ENCODE measurements at regions not wholly inside any gene's neighbourhood (a gene's known extent, or its start where the extent isn't known, plus 50 kb on each side); places are given as distances from the start of the nearest gene placed in this dataset.

GRCh38 chr18:61946449-61946848 lies 53.6 kb upstream of the RNF152 start:
- Histone ChIP-seq H3K27me3 (ENCODE audit: control insufficient read depth, insufficient read depth, low read length) (no peaks in the 10 kb centered on the region; the same call in 1 of the 2 replicates), H3K9me3 (ENCODE audit: control insufficient read depth, insufficient read depth, low read depth, low read length) (no peaks in the 10 kb centered on the region), H3K36me3 (ENCODE audit: control insufficient read depth, insufficient read depth, low read length) (no peaks in the 10 kb centered on the region), H3K4me1 (ENCODE audit: control insufficient read depth, insufficient read depth, low read length) (no peaks in the 10 kb centered on the region), H3K27ac (ENCODE audit: low read length) (no peak overlapping the region), H3K4me3 (ENCODE audit: low read depth in 2 of 2, low read length in 2 of 2) (no peak overlapping the region)
- BruUV-seq (replicated peaks) = no TSS peak
- TF ChIP-seq SIN3A (IDR thresholded peaks at IDR 0.05; ENCODE audit: borderline replicate concordance, insufficient read depth, low read depth, low read length) (no peak), TCF7L2 (IDR thresholded peaks at IDR 0.05; ENCODE audit: low read depth, low read length) (no peak), POLR2AphosphoS5 (IDR thresholded peaks at IDR 0.05; ENCODE audit: low read depth, low read length) (no peak)
- TF ChIP-seq, protein P1, sequence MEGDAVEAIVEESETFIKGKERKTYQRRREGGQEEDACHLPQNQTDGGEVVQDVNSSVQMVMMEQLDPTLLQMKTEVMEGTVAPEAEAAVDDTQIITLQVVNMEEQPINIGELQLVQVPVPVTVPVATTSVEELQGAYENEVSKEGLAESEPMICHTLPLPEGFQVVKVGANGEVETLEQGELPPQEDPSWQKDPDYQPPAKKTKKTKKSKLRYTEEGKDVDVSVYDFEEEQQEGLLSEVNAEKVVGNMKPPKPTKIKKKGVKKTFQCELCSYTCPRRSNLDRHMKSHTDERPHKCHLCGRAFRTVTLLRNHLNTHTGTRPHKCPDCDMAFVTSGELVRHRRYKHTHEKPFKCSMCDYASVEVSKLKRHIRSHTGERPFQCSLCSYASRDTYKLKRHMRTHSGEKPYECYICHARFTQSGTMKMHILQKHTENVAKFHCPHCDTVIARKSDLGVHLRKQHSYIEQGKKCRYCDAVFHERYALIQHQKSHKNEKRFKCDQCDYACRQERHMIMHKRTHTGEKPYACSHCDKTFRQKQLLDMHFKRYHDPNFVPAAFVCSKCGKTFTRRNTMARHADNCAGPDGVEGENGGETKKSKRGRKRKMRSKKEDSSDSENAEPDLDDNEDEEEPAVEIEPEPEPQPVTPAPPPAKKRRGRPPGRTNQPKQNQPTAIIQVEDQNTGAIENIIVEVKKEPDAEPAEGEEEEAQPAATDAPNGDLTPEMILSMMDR (IDR thresholded peaks at IDR 0.05) = no peak
- TF ChIP-seq, protein P2, sequence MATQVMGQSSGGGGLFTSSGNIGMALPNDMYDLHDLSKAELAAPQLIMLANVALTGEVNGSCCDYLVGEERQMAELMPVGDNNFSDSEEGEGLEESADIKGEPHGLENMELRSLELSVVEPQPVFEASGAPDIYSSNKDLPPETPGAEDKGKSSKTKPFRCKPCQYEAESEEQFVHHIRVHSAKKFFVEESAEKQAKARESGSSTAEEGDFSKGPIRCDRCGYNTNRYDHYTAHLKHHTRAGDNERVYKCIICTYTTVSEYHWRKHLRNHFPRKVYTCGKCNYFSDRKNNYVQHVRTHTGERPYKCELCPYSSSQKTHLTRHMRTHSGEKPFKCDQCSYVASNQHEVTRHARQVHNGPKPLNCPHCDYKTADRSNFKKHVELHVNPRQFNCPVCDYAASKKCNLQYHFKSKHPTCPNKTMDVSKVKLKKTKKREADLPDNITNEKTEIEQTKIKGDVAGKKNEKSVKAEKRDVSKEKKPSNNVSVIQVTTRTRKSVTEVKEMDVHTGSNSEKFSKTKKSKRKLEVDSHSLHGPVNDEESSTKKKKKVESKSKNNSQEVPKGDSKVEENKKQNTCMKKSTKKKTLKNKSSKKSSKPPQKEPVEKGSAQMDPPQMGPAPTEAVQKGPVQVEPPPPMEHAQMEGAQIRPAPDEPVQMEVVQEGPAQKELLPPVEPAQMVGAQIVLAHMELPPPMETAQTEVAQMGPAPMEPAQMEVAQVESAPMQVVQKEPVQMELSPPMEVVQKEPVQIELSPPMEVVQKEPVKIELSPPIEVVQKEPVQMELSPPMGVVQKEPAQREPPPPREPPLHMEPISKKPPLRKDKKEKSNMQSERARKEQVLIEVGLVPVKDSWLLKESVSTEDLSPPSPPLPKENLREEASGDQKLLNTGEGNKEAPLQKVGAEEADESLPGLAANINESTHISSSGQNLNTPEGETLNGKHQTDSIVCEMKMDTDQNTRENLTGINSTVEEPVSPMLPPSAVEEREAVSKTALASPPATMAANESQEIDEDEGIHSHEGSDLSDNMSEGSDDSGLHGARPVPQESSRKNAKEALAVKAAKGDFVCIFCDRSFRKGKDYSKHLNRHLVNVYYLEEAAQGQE (IDR thresholded peaks at IDR 0.05; ENCODE audit: insufficient read depth in 1 of 2, low read depth in 2 of 2, low read length in 1 of 2) = no peak
- ATAC-seq (no peak), DNase-seq (ENCODE audit: low read depth, low spot score) (no peak)
- in situ Hi-C loops (cut with HindIII; ENCODE audit: low pct_unique_long_range_greater_than_20kb, low sequenced_read_pairs) (no loop called here), intact Hi-C loops (cut with micrococcal nuclease; ENCODE audit: unreplicated experiment) (no loop called here)
- POLR2A ChIA-PET = no interaction called here
- CTCF ChIA-PET = no interaction called here

- intact Hi-C loops (cut with micrococcal nuclease; ENCODE audit: unreplicated experiment) = no loop called here
- Histone ChIP-seq H3K27me3 (ENCODE audit: control insufficient read depth, insufficient read depth, low read length) (no peaks in the 10 kb centered on the region; the same call in 1 of the 2 replicates), H3K4me1 (ENCODE audit: control insufficient read depth, insufficient read depth, low read length) (no peaks in the 10 kb centered on the region), H3K36me3 (ENCODE audit: control insufficient read depth, insufficient read depth, low read length) (no peaks in the 10 kb centered on the region), H3K9me3 (ENCODE audit: control insufficient read depth, insufficient read depth, low read depth, low read length) (no peaks in the 10 kb centered on the region), H3K4me3 (ENCODE audit: low read depth in 2 of 2, low read length in 2 of 2) (no peak overlapping the region), H3K27ac (ENCODE audit: low read length) (no peak overlapping the region)
- TF ChIP-seq, protein P2 (IDR thresholded peaks at IDR 0.05; ENCODE audit: insufficient read depth in 1 of 2, low read depth in 2 of 2, low read length in 1 of 2) = no peak
- TF ChIP-seq, protein P1 (IDR thresholded peaks at IDR 0.05) = no peak
- no peak for TF ChIP-seq POLR2AphosphoS5 (IDR thresholded peaks at IDR 0.05; ENCODE audit: low read depth, low read length)
- TF ChIP-seq TCF7L2 (IDR thresholded peaks at IDR 0.05; ENCODE audit: low read depth, low read length) = no peak
- no peak for TF ChIP-seq SIN3A (IDR thresholded peaks at IDR 0.05; ENCODE audit: borderline replicate concordance, insufficient read depth, low read depth, low read length)
- ChIA-PET CTCF (no interaction called here), POLR2A (no interaction called here)
- DNase-seq (ENCODE audit: low read depth, low spot score) (no peak), ATAC-seq (no peak)
- BruUV-seq (replicated peaks) = no TSS peak
- in situ Hi-C loops (cut with HindIII; ENCODE audit: low pct_unique_long_range_greater_than_20kb, low sequenced_read_pairs) = no loop called here
These were observed 50.6 kb upstream of the RNF152 start for GRCh38 chr18:61943175-61943964.
